GM19043 (cell line): ENCODE measurements at regions not wholly inside any gene's neighbourhood (a gene's known extent, or its start where the extent isn't known, plus 50 kb on each side); places are given as distances from the start of the nearest gene placed in this dataset.
"Not testable (repeated sequence)": the region's sequence is repeated elsewhere in the genome, so short reads cannot be mapped to it uniquely, and the experiment has no call there.

Experiments
- ATAC-seq: cut with Tn5 transposase; IDR thresholded peaks from one replicate; pipeline ENCODE4 v1.9.1; 2021; ENCODE audit warnings: low read depth; ENCODE audit not compliant: unreplicated experiment

DNA sequence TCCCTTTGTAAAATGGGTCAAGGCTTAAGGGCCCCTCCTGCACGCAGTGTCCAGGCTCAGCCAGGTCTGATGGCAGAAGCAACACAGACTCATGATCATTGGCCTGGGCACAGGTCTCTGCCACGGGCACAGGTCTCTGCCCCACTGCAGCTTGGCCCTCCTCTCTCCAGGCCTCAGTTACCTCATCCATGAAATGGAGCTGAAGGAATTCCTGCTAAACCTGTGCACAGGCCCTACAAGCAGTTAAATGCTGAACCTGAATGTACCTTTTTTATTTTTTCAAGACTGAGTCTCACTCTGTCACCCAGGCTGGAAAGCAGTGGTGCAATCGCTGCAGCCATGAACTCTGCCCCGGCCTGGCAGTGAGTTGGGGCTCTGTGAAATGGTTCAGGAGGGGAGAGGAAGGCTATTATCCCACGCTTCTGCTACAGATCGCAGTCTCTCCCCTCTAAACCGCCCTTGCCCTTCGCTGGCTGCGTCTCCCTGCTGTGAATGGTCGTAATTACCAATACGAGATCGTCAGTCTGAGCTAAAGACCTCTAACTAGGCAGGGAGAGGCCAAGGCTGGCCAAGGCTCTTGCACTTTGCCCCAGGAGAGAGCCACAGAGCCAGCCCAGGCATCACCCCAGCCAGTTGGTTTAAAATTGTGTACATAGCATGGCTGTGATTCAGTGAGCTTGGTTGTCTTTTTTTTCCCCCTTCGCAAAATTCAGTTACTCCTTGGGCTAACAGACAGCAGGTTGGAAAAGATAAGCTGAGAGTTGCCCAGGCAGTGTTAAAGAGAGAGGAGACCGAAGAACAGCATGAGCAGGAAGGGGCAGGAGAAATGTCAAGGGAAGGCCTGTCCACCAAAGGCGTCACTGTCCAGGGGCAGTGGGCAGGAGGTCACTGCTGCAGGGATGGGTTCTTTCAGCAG lies 93.0 kb upstream of the KCTD7 start:
- no peak for ATAC-seq

GRCh38 chr7:66537380-66537779 lies 91.3 kb upstream of the KCTD7 start:
- ATAC-seq, result no peak

DNA sequence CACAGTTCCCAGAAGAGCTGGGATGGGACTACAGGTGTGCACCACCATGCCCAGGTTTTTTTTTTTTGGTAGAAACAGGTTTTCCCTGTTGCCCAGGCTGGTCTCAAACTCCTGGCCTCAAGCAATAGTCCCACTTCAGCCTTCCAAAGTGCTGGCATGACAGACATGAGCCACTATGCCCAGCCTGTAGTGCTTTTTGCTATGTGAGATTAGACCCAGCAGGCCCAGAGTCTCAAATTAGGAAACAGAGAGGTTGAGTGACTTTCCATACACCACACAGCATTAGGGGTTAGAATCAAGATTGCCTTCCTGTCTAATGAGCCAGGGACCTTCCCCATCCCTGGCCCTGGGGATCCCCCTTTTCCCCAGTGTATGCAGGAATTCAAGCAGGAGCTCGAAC lies 90.8 kb upstream of the KCTD7 start:
- ATAC-seq, result no peak

GRCh38 chr7:66539264-66539623 lies 89.4 kb upstream of the KCTD7 start:
- ATAC-seq, result no peak

DNA sequence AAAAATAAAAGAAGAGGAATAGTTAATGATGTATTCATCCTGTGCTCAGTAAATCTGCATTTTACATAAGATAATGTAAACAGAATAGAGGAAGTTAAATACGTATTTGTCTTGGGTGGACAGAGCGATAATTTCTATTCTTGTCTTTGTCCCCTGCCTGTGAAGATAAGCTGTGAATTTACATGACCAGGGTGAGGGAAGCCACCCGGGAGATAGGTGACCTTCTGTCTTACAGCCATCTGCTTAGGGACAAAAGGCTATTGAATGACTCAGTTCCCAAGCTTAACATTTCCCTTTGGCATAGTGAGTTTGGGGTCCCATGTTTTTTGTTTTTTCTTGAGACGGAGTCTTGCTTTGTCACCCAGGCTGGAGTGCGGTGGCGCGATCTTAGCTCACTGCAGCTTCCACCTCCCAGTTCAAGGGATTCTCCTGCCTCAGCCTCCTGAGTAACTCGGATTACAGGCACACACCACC lies 88.7 kb upstream of the KCTD7 start:
- no peak for ATAC-seq

DNA sequence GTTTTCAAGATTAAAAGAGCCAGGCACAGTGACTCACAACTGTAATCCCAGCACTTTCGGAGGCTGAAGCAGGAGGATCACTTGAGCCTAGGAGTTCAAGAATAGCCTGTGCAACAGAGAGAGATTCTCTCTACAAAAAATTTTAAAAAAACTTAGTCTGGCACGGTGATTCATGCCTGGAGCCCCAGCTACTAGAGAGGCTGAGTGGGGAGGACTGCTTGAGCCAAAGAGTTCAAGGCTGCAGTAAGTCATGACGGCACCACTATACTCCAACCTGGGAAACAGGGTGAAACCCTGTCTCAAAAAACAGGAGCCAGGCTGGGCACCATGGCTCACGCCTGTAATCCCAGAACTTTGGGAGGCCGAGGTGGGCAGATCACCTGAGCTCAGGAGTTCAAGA lies 86.6 kb upstream of the KCTD7 start:
- ATAC-seq, result no peak

- ATAC-seq, result no peak
Observed at GRCh38 chr7:66542528-66543269, 86.0 kb upstream of the KCTD7 start.

DNA sequence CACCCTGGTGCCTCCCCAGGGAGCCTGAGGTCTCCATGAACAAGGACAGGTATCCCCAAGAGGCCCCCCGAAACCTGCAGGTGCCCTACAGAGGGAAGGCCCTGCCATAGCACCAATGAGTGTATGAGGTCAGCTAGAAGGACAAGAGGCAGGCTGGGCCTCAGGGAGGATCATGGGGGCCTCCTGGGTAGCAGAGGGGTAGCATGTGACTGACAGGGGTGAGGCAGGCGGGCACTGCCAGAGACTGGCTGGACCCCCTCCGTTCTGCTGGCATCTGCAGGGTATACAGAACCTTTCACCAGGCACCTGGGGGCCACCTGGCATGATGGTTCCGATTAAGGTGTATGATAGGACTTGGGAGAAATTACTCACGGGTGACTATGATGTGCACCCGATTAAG lies 79.2 kb upstream of the KCTD7 start:
- no peak for ATAC-seq

DNA sequence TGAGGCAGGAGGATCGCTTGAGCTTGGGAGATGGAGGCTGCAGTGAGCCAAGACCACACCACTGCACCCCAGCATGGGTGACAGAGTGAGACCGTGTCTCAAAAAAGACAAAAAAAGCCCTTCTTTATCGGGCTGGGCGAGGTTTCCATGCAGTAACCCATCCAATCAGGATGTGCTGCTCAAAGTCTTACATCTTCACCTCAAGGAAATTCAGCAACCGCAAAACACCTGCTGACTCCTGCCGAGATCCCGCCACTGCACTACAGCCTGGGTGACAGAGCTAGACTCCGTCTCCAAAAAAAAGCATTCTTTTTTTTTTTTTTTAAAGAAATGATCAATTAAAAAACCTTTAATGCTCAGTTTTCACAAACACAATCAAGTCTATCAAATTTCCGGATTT lies 75.7 kb upstream of the KCTD7 start:
- ATAC-seq, result no peak

GRCh38 chr7:66553675-66554074 lies 75.0 kb upstream of the KCTD7 start:
- ATAC-seq, result not testable (repeated sequence)

- not testable (repeated sequence) for ATAC-seq
Observed at GRCh38 chr7:66554291-66554690, 74.4 kb upstream of the KCTD7 start.

DNA sequence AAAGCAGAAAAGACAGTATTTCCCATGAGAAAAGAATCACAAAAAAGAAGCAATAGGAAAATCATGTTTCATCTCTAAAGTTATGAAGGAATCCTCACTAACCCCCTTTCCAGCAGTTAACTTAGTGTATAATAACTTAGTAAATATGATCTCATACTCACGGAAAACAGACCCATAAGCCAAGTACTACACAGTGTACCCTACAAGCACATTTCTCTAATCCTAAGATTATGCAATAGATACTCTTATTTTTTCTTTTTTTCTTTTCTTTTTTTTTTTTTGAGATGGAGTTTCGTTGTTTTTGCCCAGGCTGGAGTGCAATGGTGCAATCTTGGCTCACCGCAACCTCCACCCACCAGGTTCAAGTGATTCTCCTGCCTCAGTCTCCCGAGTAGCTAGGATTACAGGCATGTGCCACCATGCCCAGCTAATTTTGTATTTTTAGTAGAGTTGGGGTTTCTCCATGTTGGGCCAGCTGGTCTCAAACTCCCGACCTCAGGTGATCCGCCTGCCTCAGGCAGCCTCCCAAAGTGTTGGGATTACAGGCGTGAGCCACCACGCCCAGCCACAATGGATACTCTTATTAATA lies 73.7 kb upstream of the KCTD7 start:
- ATAC-seq, result not testable (repeated sequence)

- ATAC-seq, result no peak
Observed at GRCh38 chr7:66556177-66556548, 72.5 kb upstream of the KCTD7 start.

DNA sequence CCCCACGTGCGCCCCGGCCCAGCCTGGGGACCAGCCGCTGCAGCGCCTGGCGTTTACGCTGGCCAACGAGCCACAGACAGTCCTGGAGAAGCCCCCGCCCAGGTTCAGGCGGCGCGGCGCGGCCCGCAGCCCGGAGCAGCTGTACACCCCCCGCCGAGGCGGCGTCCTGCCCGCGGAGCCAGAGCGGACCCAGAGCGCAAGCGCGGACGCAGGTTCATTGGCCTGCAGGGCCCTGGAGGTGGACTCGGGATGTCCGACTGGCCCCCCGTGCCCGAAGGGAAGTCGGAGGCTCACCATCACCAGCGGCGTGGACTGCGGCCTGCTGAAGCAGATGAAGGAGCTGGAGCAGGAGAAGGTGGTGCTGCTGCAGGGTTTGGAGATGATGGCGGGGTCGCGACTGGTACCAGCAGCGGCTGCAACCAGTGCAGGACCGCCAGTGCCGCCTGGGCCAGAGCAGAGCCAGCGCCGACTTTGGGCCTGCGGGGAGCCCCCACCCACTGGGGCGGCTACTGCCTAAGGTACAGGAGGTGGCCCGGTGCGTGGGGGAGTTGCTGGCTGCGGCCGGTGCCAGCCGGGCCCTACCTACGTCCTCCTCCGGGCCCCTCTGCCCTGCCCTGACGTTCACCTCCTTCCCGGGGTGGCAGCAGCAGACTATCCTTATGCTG lies 72.0 kb upstream of the KCTD7 start:
- ATAC-seq, result no peak

GRCh38 chr7:66557214-66558200 lies 71.2 kb upstream of the KCTD7 start:
- ATAC-seq, result peak; percentile 68

- ATAC-seq, result no peak
Observed at GRCh38 chr7:66558201-66558641, 70.5 kb upstream of the KCTD7 start.

DNA sequence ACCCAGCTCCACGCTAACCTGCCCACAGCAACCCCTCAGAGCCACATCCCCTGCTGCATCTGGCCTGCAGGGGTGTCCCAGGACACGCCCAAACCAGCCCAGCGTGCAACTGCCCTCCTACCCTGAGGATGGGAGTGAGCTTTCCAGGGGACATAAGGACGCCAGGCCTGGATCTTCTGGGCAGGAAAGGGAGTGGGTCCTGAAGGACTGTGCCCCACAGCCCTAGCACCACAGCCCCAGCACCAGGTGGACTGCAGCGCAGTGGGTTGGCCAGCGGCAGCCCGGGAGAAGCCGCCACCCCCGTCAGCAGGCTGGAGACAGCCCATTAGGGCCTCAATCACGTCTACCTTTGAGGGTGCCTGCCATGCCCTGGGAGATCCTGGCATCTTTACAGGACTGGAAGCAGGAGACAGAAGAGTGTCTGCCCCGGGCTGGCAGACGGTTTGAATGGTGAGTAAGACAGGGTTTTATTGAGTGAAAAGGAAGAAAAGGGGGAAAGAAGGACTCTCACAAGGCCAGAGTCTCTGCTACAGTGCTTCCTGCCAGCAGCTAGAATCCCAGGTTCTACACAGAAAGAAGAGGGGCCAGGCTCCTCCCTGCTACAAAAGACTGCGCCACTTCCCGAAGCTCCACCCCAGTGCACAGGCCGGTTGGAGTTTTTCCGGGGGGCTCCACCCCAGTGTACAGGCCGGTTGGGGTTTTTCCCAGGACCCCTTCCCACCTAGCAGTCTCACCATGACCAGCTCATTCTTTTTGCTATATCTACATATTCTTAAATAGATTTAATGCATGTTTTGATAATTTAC lies 69.8 kb upstream of the KCTD7 start:
- ATAC-seq, result no peak

GRCh38 chr7:66564045-66564444 lies 64.6 kb upstream of the KCTD7 start:
- no peak for ATAC-seq

DNA sequence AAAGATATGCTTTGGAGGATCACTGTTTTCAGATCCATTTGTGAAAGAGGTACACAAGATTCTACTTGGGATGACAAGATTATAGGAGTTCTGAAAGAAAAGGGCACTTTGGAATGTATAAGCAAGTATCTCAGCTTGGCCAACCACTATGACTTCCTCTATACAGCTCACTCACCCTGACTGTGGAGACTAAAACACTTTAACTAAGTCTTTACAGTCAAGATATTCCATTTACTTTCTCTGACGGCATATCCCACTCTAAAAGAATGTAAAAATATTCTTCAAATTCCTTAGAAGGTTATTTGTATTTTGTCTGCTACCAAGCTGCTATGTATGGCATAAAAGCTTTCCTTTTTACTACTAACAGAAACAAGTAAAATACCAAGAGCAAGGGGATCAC lies 58.5 kb upstream of the KCTD7 start:
- not testable (repeated sequence) for ATAC-seq
